Retinal pigment epithelial cell (primary cell): ENCODE measurements at regions not wholly inside any gene's neighbourhood (a gene's known extent, or its start where the extent isn't known, plus 50 kb on each side); places are given as distances from the start of the nearest gene placed in this dataset.
"Not testable (repeated sequence)": the region's sequence is repeated elsewhere in the genome, so short reads cannot be mapped to it uniquely, and the experiment has no call there.

Experiments used
- DNase-seq: peaks from one replicate; pipeline ENCODE4 v3.0.0-alpha.2; 2010; ENCODE audit warnings: low read depth
- H3K4me3 ChIP-seq: 2 replicates; pipeline ENCODE4 v1.5.1; 2011; ENCODE audit warnings: mild to moderate bottlenecking, low read length, control low read depth, moderate library complexity
- TF ChIP-seq, protein P1 (sequence below): conservative IDR thresholded peaks from 2 replicates; pipeline ENCODE4 v1.5.1; 2011; ENCODE audit warnings: low read depth, low read length, control low read depth, inconsistent platforms

GRCh38 chr4:137794764-137795254 is 262.5 kb upstream of the PCDH18 start:
- no peak overlapping the region for H3K4me3 ChIP-seq
- TF ChIP-seq, protein P1, sequence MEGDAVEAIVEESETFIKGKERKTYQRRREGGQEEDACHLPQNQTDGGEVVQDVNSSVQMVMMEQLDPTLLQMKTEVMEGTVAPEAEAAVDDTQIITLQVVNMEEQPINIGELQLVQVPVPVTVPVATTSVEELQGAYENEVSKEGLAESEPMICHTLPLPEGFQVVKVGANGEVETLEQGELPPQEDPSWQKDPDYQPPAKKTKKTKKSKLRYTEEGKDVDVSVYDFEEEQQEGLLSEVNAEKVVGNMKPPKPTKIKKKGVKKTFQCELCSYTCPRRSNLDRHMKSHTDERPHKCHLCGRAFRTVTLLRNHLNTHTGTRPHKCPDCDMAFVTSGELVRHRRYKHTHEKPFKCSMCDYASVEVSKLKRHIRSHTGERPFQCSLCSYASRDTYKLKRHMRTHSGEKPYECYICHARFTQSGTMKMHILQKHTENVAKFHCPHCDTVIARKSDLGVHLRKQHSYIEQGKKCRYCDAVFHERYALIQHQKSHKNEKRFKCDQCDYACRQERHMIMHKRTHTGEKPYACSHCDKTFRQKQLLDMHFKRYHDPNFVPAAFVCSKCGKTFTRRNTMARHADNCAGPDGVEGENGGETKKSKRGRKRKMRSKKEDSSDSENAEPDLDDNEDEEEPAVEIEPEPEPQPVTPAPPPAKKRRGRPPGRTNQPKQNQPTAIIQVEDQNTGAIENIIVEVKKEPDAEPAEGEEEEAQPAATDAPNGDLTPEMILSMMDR = no peak
- no peak for DNase-seq

- not testable (repeated sequence) for H3K4me3 ChIP-seq, DNase-seq
These were observed 257.0 kb upstream of the PCDH18 start for GRCh38 chr4:137789263-137789662.

DNA sequence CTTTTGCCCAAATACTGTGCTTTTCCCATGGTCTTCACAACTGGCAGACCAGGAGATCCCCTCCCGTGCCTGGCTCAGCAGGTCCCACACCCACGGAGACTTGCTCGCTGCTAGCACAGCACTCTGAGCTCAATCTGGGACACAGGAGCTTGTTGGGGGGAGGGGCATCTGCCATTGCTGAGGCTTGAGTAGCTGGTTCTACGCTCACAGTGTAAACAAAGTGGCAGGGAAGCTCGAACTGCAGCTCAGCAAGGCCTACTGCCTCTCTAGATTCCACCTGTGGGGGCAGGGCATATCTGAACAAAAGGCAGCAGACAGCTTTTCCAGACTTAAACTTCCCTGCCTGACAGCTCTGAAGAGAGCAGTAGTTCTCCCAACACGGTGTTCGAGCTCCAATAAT is 251.6 kb upstream of the PCDH18 start:
- not testable (repeated sequence) for H3K4me3 ChIP-seq, DNase-seq

GRCh38 chr4:137775701-137776100 is 243.4 kb upstream of the PCDH18 start:
- no peak for DNase-seq
- TF ChIP-seq, protein P1 = no peak
- H3K4me3 ChIP-seq = no peak overlapping the region

DNA sequence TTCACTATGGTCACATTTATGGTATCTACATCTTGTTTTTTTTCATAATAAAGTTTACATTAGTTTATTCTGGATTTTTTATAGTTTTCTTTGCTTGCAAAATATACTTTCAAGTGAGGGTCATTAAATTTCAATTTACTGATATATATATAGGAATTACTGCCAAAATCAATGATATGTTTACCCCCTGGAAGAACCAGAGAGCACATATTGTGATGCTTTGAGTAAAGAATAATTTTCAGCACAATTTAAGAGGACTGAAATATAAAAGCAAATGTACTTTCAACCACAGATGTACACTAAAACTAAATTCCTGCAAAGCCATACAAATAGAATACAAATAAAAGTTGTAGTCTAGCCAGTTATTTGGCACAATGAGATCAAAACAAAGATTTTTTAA is 242.2 kb upstream of the PCDH18 start:
- DNase-seq = no peak
- TF ChIP-seq, protein P1 = no peak
- no peak overlapping the region for H3K4me3 ChIP-seq

- DNase-seq = no peak
- no peak overlapping the region for H3K4me3 ChIP-seq
- TF ChIP-seq, protein P1 = no peak
These were observed 236.6 kb upstream of the PCDH18 start for GRCh38 chr4:137768881-137769280.

DNA sequence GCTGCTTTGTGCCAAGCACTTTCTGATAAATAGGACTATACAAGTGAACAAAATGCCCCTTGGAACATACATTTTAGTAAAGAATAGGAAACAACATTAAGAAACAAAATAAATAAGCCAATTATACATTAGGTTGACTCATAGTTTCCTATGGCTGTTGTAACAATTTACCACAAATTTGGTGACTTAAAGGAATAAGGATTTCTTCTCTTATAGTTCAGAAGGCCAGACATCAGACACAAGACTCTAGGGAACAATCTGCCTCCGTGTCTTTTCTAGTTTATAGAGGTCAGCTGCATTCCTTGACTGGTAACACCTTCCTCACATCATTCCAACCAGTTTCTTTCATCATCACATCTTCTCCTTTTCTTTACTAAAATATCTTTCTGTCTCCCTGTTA is 235.9 kb upstream of the PCDH18 start:
- TF ChIP-seq, protein P1 = no peak
- H3K4me3 ChIP-seq = no peak overlapping the region

GRCh38 chr4:137762591-137762990 is 230.3 kb upstream of the PCDH18 start:
- no peak for DNase-seq
- TF ChIP-seq, protein P1 = no peak
- H3K4me3 ChIP-seq = no peak overlapping the region

More for the DNA sequence above, 235.9 kb upstream of the PCDH18 start:
- DNase-seq = no peak
